Astrocyte of the cerebellum (primary cell): ENCODE measurements at regions not wholly inside any gene's neighbourhood (a gene's known extent, or its start where the extent isn't known, plus 50 kb on each side); places are given as distances from the start of the nearest gene placed in this dataset.
"Not testable (repeated sequence)": the region's sequence is repeated elsewhere in the genome, so short reads cannot be mapped to it uniquely, and the experiment has no call there.

Experiments
- DNase-seq: peaks from one replicate; pipeline ENCODE4 v3.0.0-alpha.2; 2011; ENCODE audit warnings: low read depth
- H3K4me3 ChIP-seq: 2 replicates; pipeline ENCODE4 v1.5.1; 2011; ENCODE audit warnings: mild to moderate bottlenecking, low read depth, low read length, moderate library complexity
- CTCF ChIP-seq: IDR thresholded peaks from 2 replicates; pipeline ENCODE4 v1.5.1; 2012; ENCODE audit warnings: low read length, low read depth, moderate library complexity, mild to moderate bottlenecking; ENCODE audit errors: missing control alignments
- in situ Hi-C: cut with HindIII; loops from 2 replicates; pipeline ENCODE4 v1.10.0; 2017; ENCODE audit warnings: low sequenced_read_pairs

DNA sequence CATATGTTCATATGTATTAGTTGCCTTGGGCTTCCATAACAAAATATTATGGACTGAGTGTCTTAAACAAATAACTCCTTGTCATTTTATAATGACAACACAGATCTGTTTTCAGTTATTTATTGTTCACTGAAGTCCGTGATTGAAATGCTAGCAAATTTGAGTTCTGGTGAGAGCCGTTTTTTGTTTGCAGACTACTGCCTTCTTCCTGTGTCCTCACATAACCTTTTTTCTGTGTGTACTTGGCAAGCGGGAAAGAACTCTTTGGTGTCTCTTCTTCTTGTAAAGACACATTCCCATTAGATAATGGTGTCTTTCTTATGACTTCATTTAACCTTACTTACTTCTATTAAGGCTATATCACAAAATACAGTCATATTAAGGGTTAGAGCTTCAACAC lies 482.9 kb upstream of the EYS start:
- in situ Hi-C loops: no loop called here
- no peak overlapping the region for H3K4me3 ChIP-seq
- no peak for DNase-seq
- no peak for TF ChIP-seq CTCF

- in situ Hi-C loops: no loop called here
- H3K4me3 ChIP-seq: no peak overlapping the region
- no peak for DNase-seq
- TF ChIP-seq CTCF: no peak
These were observed 479.7 kb upstream of the EYS start for GRCh38 chr6:66186756-66187155.

GRCh38 chr6:66184091-66184490 lies 477.1 kb upstream of the EYS start:
- DNase-seq: peak; percentile 48
- in situ Hi-C loops: no loop called here
- no peak for TF ChIP-seq CTCF
- H3K4me3 ChIP-seq: no peak overlapping the region

GRCh38 chr6:66179361-66179760 lies 472.3 kb upstream of the EYS start:
- no peak overlapping the region for H3K4me3 ChIP-seq
- in situ Hi-C loops: no loop called here
- DNase-seq: peak; percentile 6
- no peak for TF ChIP-seq CTCF

DNA sequence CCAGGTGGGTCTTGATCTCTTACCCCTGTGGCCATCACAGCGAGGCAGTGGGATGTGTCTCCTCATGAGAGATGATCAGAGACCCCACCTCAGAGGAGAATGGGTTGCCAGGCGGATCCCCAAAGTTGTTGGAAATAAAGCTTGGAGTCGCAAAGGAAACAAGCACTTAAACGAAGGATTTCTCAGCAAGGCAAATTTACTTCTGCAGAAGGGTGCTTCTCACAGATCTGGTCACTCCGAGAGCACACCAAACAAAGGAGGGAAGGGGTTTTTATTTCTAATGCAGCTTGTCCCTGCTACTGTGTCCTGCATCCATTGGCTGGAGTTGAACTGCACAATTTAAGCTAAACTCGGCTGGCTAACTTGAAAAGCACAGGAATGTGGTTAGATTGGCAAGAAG lies 466.6 kb upstream of the EYS start:
- no peak overlapping the region for H3K4me3 ChIP-seq
- in situ Hi-C loops: no loop called here
- TF ChIP-seq CTCF: no peak
- no peak for DNase-seq

DNA sequence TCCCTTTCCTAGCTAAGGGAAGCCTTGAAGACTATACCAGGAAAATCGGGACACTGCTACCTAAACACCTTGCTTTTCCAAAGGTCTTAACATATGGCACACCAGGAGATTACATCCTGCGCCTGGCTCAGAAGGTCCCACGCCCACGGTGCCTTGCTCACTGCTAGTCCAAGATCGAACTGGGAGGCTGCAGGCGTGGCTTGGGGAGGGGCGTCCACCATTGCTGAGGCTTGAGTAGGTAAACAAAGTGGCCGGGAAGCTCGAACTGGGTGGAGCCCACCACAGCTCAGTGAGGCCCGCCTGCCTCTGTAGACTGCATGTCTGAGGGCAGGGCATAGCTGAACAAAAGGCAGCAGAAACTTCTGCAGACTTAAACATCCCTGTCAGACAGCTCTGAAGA lies 459.7 kb upstream of the EYS start:
- in situ Hi-C loops, H3K4me3 ChIP-seq: not testable (repeated sequence)

DNA sequence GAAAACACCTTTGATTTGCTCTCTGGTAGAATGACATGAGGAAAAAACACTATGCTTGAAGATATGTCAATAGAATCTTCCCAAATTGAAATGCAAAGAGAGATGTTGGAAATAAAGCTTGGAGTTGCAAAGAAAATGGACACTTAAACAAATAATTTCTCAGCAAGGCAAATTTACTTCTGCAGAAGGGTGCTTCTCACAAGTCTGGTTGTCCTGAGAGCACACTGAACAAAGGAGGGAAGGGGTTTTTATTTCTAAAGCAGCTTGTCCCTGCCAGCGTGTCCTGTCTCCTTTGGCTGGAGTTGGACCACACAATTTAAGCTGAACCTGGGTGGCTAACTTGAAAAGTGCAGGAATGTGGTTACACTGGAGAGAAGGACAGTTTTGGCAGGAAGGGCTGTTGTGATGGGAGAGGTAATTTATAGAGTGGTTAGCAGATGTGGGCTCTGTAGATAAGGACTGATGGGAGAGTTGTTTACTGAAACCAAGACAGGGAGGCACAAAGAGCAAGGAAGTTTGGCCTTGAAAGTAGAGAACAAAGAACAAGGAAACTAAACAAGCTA lies 454.6 kb upstream of the EYS start:
- in situ Hi-C loops: no loop called here
- DNase-seq: no peak
- no peak overlapping the region for H3K4me3 ChIP-seq
- no peak for TF ChIP-seq CTCF

More for the DNA sequence above, 459.7 kb upstream of the EYS start:
- DNase-seq: not testable (repeated sequence)
